SH-SY5Y (cell line): ENCODE measurements at regions not wholly inside any gene's neighbourhood (a gene's known extent, or its start where the extent isn't known, plus 50 kb on each side); places are given as distances from the start of the nearest gene placed in this dataset.

ENCODE experiments used
- GATA2 ChIP-seq: IDR thresholded peaks from 2 replicates; pipeline ENCODE4 v1.6.1; 2011; ENCODE audit warnings: mild to moderate bottlenecking, low read depth, low read length
- GATA3 ChIP-seq: IDR thresholded peaks from 2 replicates; pipeline ENCODE4 v1.6.1; 2011; ENCODE audit warnings: low read depth, mild to moderate bottlenecking, low read length, moderate library complexity

DNA sequence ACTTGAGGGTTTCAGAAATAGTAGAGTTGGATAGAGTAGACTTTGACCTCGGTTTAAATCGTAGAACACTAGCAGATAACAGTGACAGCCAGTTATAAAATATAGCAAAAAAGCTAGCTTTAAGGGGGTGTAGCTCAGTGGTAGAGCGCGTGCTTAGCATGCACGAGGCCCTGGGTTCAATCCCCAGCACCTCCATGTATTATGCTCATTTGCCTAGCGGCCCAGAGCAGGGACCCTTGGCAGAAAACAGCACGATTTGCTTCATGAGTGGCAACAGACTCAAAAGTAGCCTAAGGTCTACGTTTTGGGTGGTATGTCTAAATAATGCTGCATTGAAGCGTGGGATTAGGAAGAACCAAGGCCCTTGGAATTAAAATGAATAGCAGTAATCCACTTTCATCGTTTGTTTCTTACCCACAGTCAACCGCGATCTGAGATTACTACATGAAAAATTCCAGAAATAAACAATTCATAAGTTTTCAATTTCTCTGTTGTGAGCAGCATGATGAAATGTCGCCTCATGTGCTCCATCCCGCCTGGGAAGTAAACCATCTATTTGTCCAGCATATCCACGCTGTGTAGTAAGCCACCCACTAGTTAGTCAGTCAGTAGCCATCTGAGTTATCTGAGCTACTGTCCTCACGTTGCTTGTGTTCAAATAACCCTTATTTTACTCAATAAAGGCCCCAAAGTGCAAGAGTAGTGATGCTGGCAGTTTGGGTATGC lies 184.9 kb downstream of the GPX5 start:
- TF ChIP-seq GATA2 = no peak
- TF ChIP-seq GATA3 = no peak

DNA sequence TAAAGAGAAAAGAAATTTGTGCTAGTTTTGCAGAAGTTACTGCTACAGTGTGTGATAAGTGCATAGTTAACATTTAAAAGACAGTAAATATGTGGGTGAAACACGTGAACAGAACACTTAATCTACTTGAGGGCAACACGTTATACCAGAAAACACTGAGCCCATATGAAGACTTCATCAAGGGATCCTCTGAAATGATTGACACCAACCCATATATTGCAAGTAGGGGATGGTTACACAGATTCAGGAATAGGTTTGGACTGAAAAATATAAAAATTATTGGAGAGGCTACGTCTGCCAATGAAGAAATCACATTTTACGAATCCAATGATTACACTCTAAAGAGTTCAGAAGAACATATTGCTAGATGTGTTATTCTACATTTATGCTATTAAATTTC lies 185.6 kb downstream of the GPX5 start:
- TF ChIP-seq GATA2 (no peak), GATA3 (no peak)

DNA sequence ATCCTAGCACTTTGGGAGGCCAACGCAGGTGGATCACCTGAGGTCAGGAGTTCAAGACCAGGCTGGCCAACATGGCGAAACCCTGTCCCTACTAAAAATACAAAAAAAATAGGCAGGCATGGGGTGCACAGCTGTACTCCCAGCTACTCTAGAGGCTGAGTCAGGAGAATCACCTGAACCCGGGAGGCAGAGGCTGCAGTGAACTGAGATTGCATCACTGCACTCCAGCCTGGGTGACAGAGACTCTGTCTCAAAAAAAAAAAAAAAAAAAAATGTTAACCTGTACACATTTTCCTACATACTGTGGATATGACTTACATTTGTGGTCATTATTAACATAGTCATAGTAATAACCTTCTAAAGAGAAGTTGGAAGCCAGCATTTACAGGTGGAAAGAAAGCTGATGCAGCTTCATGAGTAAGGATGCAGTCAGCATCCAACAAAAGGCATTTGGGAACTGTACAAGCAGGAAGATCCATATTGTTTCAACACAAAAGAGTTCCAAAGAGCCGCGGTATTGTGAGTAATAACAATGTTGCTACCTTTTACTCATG lies 186.2 kb downstream of the GPX5 start:
- TF ChIP-seq GATA2 (no peak), GATA3 (no peak)

DNA sequence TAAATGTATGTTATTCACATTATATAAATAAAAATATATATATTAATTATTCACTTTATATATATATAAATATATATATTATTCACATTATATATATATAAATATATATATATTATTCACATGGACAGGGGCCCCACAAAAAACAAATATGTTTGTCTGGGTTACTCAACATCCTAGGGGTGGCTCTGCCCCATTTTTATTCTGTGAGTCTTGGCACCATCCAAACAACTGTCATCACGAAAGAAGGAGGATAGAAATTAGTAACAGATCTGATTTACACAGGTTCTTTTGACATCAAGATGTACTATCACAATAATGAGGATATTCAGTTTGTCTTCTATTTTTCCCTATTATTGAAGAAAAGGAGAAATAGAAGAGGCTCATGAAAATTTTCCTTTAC lies 187.3 kb downstream of the GPX5 start:
- TF ChIP-seq GATA3 = no peak
- TF ChIP-seq GATA2 = no peak

DNA sequence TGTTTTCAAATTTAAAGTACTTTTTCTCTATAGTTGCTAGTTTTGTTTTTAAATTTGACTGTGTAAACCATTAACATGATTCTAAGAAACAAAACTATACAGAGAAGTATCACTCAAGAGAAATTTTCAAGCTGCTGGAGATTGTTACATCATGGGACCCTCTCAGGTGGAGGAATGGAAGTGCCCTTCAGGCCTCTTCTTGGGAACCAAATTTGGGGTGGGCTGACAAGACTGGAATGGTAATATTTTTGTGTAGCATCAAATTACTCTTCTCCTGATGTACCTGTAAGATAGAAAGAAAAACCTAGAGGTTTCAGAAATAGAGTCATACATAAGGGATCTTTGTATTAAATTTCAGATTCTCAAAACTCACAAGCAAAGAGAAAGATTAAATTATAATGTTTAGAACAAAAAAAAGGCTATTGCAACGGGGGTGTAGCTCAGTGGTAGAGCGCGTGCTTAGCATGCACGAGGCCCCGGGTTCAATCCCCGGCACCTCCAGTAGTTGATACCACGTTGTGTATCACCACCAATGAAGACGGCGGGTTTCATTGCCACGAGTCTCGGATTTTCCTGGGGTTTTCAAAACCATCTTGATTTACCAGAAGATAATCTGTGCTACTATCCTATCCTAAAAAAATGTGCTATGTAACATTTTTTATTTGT lies 193.7 kb downstream of the GPX5 start:
- TF ChIP-seq GATA3 (no peak), GATA2 (no peak)

DNA sequence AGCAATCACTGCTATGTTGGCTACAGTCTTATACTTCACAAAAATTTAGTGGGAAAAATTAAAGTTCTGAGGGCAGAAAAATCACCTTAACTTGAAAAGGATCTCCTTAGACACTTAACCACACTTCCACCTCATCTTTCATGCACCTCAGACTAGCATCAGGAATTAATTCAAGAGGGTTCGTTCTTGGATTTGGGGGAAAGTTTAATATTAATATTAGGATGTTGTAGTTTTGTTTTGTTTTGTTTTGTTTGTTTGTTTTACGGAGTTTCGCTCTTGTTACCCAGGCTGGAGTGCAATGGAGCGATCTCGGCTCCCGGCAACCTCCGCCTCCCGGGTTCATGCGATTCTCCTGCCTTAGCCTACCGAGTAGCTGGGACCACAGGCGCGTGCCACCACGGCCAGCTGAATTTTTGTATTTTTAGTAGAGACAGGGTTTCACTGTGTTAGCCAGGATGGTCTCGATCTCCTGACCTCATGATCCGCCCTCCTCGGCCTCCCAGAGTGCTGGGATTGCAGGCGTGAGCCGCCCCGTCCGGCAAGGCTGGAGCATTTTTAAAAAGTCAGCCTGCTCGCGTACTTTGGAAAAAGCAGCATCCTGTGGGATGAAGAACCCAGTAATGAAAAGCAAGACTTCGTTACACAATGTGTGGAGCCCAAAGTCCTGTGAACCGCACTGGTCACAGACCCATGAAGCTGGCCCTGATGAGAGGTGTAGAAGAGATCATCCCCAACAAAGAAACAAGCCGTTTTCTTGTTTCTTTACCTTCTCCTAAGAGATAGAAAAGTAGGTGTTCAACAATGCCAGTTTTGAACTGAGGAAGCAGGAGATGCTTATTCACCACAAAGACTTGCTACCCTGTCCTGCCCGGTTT lies 194.9 kb downstream of the GPX5 start:
- TF ChIP-seq GATA2 = no peak
- no peak for TF ChIP-seq GATA3

DNA sequence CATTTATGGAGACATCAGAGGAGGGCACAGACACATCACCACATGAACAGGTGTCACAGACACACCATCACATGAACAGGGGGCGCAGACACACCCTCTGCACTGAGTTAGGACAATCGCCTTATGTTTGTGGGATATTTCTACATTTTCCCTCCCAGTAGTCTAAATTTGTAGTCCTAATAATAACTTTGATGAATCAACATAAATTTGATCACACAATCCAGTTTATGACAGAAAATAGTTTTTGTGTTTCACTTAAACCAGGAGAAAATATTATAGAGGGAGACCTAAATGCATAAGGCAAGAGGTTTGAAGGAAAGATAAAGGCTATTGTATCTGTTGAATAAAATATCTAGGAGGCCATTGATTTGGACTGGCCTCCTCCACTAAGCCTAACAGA lies 195.7 kb downstream of the GPX5 start:
- TF ChIP-seq GATA3 (no peak), GATA2 (no peak)

DNA sequence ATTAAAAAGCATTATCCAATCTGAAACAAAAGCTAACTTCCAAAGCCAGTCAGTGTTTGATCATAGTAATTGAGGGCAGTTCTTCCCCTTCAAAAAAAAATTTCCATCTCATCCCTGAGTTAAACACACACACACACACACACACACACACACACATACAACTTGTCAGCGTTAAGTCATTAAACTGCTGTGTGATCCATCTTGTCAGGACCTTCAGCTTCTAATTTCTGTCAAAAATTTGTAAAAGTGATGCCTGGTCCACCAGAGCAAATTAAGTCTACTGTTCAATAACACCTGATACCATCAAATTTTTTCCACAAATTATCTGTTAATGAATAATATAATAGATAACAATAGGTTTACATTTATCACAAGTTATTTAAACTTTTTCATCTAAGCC lies 198.7 kb downstream of the GPX5 start:
- TF ChIP-seq GATA2 = no peak
- no peak for TF ChIP-seq GATA3

DNA sequence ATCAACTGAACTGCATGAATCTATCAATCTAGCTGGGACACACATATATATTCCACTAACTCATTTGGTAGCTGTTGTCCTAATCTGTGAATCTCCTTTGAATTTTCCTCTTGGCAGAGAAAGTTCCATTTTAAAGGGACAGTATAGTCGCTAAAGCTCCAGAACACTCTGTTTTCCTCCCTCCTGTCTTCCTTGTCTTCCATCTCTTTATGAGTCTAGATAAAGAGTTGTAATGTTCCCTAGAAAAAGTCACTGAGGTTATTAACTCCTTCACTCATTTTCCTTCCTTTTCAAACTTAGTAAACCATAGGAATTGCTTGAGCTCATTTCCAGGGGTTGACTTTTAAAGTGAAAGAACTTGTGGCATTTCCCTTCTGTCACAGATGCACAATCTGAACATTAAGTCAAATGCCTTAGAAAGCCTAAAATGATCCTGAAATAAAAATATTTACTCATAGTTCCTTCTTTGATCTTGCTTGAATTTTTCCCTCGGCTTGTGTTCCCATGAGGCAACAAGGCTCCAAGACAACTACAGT lies 198.4 kb downstream of the TRIM27 start:
- TF ChIP-seq GATA3 = no peak
- no peak for TF ChIP-seq GATA2

DNA sequence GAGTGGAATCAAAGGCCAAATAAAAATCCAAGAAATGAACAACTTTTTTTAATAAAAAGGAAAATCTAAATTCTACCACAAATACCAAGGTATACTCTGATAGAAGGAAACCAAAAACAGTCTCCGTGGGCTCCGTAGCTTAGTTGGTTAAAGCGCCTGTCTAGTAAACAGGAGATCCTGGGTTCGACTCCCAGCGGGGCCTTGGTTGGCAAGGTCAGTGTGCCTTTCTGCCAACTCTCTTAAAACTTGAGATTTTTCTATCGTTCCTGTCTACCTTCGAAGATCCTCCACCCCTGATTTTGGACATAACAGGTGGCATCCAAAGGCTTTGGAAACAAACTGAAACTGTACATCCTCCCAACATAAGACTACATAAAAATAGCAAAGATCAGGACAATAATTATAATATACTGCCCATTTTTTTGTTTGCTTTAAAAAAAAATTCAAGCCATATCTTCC lies 197.9 kb downstream of the TRIM27 start:
- TF ChIP-seq GATA3 = no peak
- no peak for TF ChIP-seq GATA2

DNA sequence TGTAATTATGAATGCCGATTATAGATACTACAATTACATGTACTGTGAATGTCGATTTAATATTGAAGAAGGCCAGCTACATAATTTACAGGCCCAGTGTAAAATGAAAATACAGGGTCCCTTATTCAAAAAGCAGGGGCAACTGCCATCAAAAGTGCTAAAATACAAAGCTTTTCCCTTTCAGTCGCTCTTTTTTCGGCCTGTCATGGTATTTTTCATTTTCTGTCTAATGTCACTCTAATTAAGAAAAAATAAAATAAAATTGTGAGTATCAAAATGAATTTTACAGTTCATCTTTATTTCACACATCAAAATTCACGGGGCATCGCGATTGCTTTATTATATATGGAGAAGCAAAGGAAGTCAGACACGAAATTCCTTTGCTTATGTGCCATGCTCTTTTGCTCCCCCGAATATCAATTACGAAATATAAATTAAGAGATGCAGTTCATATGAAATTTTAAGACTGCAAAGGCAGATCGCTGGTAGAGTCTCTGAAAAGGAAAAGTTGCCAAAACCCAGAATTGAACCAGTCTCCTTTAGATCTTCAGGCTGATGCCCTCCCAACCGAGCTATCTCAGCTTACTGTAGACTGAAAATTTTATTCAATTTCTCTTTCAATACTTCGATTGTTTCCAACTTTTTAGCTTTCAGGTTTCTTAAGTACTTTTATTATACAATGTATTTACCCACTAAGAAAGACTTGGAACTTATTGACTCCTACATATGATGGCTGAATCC lies 197.0 kb downstream of the TRIM27 start:
- TF ChIP-seq GATA2 (no peak), GATA3 (no peak)

DNA sequence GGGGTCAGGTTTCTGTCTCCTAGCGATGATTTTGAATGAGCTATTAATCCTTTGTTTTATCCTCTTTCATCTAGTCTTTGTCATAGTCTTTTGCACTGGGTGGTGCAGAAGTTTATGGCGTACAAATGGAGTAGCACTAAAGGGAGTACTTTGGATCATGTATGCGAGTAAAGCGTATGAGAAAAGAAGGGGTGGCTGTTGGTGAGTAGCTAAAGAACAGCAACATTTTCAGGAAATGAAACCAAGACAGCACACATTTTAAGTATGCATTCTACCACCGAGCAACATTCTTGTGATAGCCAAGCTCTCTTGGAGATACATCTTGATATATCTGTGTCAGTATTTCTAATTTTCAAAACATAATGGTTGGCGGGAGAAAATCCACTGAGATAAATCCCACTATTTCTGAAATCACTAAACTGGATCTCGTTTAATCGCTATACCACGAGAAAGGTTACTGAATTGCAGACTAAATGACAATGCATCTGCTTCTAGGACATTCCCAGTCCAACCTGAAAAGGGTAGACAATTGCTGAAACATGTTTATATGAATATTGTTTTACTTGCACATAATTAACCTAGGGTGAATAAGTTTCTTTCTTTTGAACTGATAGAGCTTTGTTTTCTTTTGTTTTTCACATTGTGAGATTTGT lies 196.1 kb downstream of the TRIM27 start:
- TF ChIP-seq GATA2 (no peak), GATA3 (no peak)

DNA sequence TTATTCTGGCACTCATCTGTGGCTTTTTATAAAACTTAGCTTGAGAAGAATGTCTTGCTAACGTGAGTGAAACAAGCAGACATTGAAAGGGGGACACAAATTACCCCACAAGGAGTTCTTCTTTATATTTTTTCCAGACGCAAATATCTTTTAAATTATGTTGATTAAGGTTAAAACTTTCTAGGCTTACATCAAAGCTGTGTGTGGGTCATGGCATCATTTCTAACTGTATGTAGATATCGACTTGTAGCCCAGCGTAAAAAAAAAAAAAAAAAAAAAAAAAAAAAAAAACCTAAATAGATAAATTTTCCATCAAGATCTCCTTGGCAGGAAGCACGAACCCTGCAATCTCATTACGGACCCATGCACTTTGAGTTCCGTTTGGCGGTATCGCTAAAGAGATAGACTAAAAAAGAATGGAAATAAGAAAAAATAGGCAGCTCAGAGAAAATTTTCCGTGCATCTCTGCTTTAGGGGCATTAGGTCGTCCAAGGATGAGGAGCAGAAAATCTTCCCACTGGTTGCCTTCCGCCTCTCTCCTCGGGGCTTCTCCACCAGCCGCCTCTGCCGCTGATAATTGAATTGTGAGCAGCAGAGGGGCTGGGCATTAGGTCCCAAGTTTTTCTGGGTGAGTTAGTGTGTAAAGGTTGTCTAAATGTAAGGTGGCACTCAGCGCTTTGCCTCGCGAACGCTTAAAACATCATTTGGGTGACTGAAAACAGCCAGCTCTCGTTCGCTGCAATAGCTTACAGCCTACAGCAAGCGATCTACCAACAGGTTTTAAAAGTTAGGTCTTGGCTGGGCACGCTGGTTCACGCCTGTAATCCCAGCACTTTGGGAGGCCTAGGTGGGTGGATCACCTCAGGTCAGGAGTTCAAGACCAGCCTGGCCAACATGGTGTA lies 194.0 kb downstream of the TRIM27 start:
- no peak for TF ChIP-seq GATA3
- TF ChIP-seq GATA2 = no peak
